Smooth muscle cell (in vitro differentiated cells): ENCODE measurements at regions not wholly inside any gene's neighbourhood (a gene's known extent, or its start where the extent isn't known, plus 50 kb on each side); places are given as distances from the start of the nearest gene placed in this dataset.

Source experiments
- DNase-seq: peaks from one replicate; lab custom pipeline; 2025; ENCODE audit not compliant: unreplicated experiment; lab: John Stamatoyannopoulos, UW
- H2AFZ ChIP-seq: fragments of 200-600 bp; sonication (generic); 2 replicates; pipeline ENCODE4 v1.6.0; 2016; ENCODE audit warnings: antibody characterized with exemption, low read depth, mild to moderate bottlenecking
- H3F3A ChIP-seq: fragments of 200-600 bp; sonication (generic); 2 replicates; pipeline ENCODE4 v1.6.0; 2017; ENCODE audit warnings: antibody characterized with exemption, low read depth
- H3K27ac ChIP-seq: fragments of 200-600 bp; sonication (generic); 2 replicates; pipeline ENCODE4 v1.5.1; 2016; ENCODE audit warnings: low read depth, mild to moderate bottlenecking
- H3K27me3 ChIP-seq: fragments of 200-600 bp; sonication (generic); 2 replicates; pipeline ENCODE4 v1.6.1; 2016; ENCODE audit warnings: low read depth, mild to moderate bottlenecking
- H3K36me3 ChIP-seq: fragments of 200-600 bp; sonication (generic); 2 replicates; pipeline ENCODE4 v1.5.1; 2016; ENCODE audit warnings: low read depth
- H3K4me1 ChIP-seq: fragments of 200-600 bp; sonication (generic); 2 replicates; pipeline ENCODE4 v1.5.1; 2016; ENCODE audit warnings: low read depth
- H3K4me2 ChIP-seq: fragments of 200-600 bp; sonication (generic); 2 replicates; pipeline ENCODE4 v1.6.0; 2016; ENCODE audit warnings: mild to moderate bottlenecking
- H3K4me3 ChIP-seq: fragments of 200-600 bp; sonication (generic); 2 replicates; pipeline ENCODE4 v1.5.1; 2016; ENCODE audit warnings: mild to moderate bottlenecking
- H3K79me2 ChIP-seq: fragments of 200-600 bp; sonication (generic); 2 replicates; pipeline ENCODE4 v1.6.0; 2016; ENCODE audit warnings: low read depth, mild to moderate bottlenecking
- H3K9ac ChIP-seq: fragments of 200-600 bp; sonication (generic); 2 replicates; pipeline ENCODE4 v1.6.0; 2016; ENCODE audit warnings: low read depth
- H3K9me3 ChIP-seq: fragments of 200-600 bp; sonication (generic); replicated peaks from 2 replicates; pipeline ENCODE4 v1.5.1; 2016; ENCODE audit warnings: low read depth
- H4K20me1 ChIP-seq: fragments of 200-600 bp; sonication (generic); 2 replicates; pipeline ENCODE4 v1.6.0; 2016; ENCODE audit warnings: low read depth
- CTCF ChIP-seq: fragments of 200-600 bp; sonication (generic); IDR thresholded peaks from 2 replicates; pipeline ENCODE4 v1.5.1; 2017; ENCODE audit warnings: borderline replicate concordance, mild to moderate bottlenecking, antibody characterized with exemption; ENCODE audit not compliant: insufficient read depth, poor library complexity, severe bottlenecking
- WGBS: methylation state at CpG from one replicate; pipeline ENCODE4 v1.1.7; 2016; ENCODE audit warnings: low lambda C conversion rate; 5-methylcytosine and 5-hydroxymethylcytosine counted together

GRCh38 chr20:9963029-9963428, 71.8 kb upstream of the ANKEF1 start:
- Histone ChIP-seq H3K9ac (no peak overlapping the region), H3F3A (no peaks in the 10 kb centered on the region), H3K9me3 (no peaks in the 10 kb centered on the region), H3K79me2 (no peaks in the 10 kb centered on the region), H3K4me1 (no peaks in the 10 kb centered on the region), H3K27ac (no peak overlapping the region), H2AFZ (no peak overlapping the region), H4K20me1 (no peaks in the 10 kb centered on the region), H3K27me3 (peaks cover 7% of the 10 kb centered on the region), H3K4me3 (no peak overlapping the region), H3K4me2 (no peak overlapping the region), H3K36me3 (no peaks in the 10 kb centered on the region)
- 78% methylated on average over 4 of the region's 4 CpGs for WGBS
- DNase-seq = no peak
- TF ChIP-seq CTCF = no peak

- no peak for TF ChIP-seq CTCF
- Histone ChIP-seq H2AFZ (no peak overlapping the region), H3K4me3 (no peak overlapping the region), H3K27me3 (no peaks in the 10 kb centered on the region), H3K9ac (no peak overlapping the region), H3K4me2 (no peak overlapping the region), H3K9me3 (no peaks in the 10 kb centered on the region), H4K20me1 (no peaks in the 10 kb centered on the region), H3K27ac (no peak overlapping the region), H3K4me1 (no peaks in the 10 kb centered on the region), H3K79me2 (no peaks in the 10 kb centered on the region), H3K36me3 (no peaks in the 10 kb centered on the region), H3F3A (no peaks in the 10 kb centered on the region)
- no peak for DNase-seq
Measured at GRCh38 chr20:9958693-9959092, 76.1 kb upstream of the ANKEF1 start.

GRCh38 chr20:9955646-9956045, 79.1 kb upstream of the ANKEF1 start:
- Histone ChIP-seq H3K4me1 (no peaks in the 10 kb centered on the region), H2AFZ (no peak overlapping the region), H3K36me3 (no peaks in the 10 kb centered on the region), H3F3A (no peaks in the 10 kb centered on the region), H3K9me3 (no peaks in the 10 kb centered on the region), H4K20me1 (no peaks in the 10 kb centered on the region), H3K27me3 (no peaks in the 10 kb centered on the region), H3K4me2 (no peak overlapping the region), H3K4me3 (no peak overlapping the region), H3K27ac (no peak overlapping the region), H3K9ac (no peak overlapping the region), H3K79me2 (no peaks in the 10 kb centered on the region)
- 55% methylated on average over 3 of the region's 3 CpGs for WGBS
- TF ChIP-seq CTCF = no peak
- no peak for DNase-seq

- Histone ChIP-seq H3K9me3 (no peaks in the 10 kb centered on the region), H3K27ac (no peak overlapping the region), H3K9ac (no peak overlapping the region), H3K79me2 (no peaks in the 10 kb centered on the region), H3K36me3 (no peaks in the 10 kb centered on the region), H3K4me2 (no peak overlapping the region), H3K4me3 (no peak overlapping the region), H3K27me3 (no peaks in the 10 kb centered on the region), H3K4me1 (no peaks in the 10 kb centered on the region), H3F3A (no peaks in the 10 kb centered on the region), H4K20me1 (no peaks in the 10 kb centered on the region), H2AFZ (no peak overlapping the region)
- no peak for TF ChIP-seq CTCF
- 56% methylated on average over 1 of the region's 1 CpG for WGBS
- no peak for DNase-seq
Measured at GRCh38 chr20:9949563-9949962, 85.2 kb upstream of the ANKEF1 start.
